H7 (cell line): ENCODE measurements at regions not wholly inside any gene's neighbourhood (a gene's known extent, or its start where the extent isn't known, plus 50 kb on each side); places are given as distances from the start of the nearest gene placed in this dataset.

Experiments
- DNase-seq: peaks from one replicate; pipeline ENCODE4 v3.0.0; 2012
- H3K27me3 ChIP-seq: 2 replicates; pipeline ENCODE4 v1.6.0; 2011; ENCODE audit warnings: mild to moderate bottlenecking, low read length; ENCODE audit not compliant: control insufficient read depth, insufficient read depth
- H3K36me3 ChIP-seq: replicated peaks from 2 replicates; pipeline ENCODE4 v1.5.1; 2011; ENCODE audit warnings: low read length; ENCODE audit not compliant: control insufficient read depth, insufficient read depth
- H3K4me3 ChIP-seq: 2 replicates; pipeline ENCODE4 v1.5.1; 2011; ENCODE audit warnings: low read depth, mild to moderate bottlenecking, control low read depth, low read length, moderate library complexity; ENCODE audit not compliant: insufficient read depth

DNA sequence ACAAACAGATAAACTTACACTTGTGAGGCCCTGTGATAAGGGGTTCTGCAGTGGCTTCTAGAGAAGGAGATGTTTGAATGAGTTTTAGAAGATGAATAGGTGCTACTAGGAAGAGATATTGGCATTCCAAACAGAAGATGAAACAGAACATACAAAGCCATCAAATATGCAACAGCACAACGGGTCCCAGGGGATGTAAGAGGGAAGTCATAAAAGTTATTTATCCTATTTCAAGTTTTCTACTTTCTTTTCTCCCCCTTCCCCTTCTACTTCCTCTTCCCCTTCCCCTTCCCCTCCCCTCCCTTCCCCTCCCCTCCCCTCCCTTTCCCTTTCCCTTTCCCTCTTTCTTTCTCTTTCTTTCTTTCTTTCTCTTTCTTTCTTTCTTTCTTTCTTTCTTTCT lies 94.9 kb upstream of the CADM1 start:
- H3K36me3 ChIP-seq = no peaks in the 10 kb centered on the region
- no peak for DNase-seq
- H3K27me3 ChIP-seq = no peaks in the 10 kb centered on the region

GRCh38 chr11:115598257-115598901 lies 94.2 kb upstream of the CADM1 start:
- DNase-seq = no peak
- H3K4me3 ChIP-seq = no peak overlapping the region
- no peaks in the 10 kb centered on the region for H3K36me3 ChIP-seq

More for the DNA sequence above, 94.9 kb upstream of the CADM1 start:
- H3K4me3 ChIP-seq = no peak overlapping the region

DNA sequence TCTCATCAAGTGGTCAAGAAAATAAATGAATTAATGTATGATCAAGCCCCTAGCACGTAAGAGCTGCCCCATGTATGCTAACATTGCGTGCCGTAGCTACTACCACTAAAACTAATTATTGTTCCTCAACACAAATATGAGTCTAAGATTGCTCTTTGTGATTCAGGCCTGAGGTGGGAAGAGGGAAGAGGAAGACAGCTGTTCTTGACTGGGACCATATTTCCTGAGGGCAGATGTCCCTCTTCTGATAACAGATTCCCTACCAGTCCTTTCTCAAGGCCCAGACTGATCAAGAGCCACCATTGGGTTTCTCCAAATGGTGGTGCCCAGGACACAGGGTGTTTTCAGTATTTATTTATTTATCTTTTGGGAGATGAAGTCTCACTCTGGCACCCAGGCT lies 87.2 kb upstream of the CADM1 start:
- Histone ChIP-seq H3K27me3 (no peaks in the 10 kb centered on the region), H3K4me3 (no peak overlapping the region), H3K36me3 (no peaks in the 10 kb centered on the region)
- DNase-seq = no peak

More at GRCh38 chr11:115598257-115598901, 94.2 kb upstream of the CADM1 start:
- no peaks in the 10 kb centered on the region for H3K27me3 ChIP-seq

DNA sequence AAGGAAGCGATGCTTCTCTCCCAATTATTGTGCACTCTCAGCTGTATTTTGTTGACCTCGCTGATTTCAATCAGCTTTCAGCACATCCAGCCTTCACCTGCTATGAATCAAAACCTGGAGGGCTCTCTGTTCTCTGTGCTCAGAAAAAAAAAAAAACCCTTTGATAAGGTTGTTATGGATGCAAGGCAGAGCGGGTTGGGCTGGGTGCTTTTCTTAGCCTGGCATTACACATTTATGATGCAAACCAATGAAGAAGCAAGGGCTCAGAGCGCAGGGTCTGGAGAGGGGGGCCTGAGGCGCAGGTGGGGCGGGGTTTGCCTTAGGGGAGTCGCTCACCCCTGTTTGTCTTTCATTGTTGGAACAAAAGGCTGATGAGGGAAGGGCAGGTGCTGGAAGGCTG lies 86.0 kb upstream of the CADM1 start:
- peak; percentile 43 for DNase-seq
- Histone ChIP-seq H3K4me3 (no peak overlapping the region), H3K27me3 (no peaks in the 10 kb centered on the region), H3K36me3 (no peaks in the 10 kb centered on the region)

GRCh38 chr11:115587718-115588342 lies 83.6 kb upstream of the CADM1 start:
- H3K36me3 ChIP-seq = no peaks in the 10 kb centered on the region
- no peak for DNase-seq
- H3K27me3 ChIP-seq = no peaks in the 10 kb centered on the region
- no peak overlapping the region for H3K4me3 ChIP-seq

DNA sequence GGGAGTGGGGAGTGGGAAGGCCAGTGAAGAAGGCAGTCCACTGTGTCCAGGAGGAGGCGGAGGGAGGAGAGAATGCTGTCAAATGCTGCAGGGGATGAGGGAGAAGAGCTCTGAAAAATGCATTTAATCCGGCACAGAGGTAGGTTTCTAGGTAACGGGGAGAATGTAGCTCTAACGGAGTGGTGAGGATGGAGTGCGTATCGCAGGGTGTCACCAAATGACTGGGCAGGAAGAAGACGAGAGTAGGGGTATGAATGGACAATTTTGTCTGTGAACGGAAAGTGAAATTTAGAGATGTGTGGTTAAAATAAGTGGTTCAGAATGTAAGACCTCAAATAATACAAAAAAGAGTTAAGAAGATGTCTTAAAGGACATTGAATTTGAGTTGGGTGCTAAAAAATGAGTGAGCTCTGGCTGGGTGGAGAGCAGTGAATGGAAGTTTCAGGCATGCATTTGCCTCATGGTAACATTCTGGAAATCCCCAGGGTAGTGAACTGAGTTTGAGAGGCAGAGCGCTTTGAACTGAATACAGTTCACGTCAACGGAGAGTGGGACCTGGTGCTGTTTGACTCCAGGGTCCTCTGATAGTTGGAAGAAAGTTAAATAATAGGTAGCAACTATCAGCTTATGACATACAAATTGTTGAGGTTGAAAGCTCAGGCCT lies 81.3 kb upstream of the CADM1 start:
- no peak for DNase-seq
- Histone ChIP-seq H3K27me3 (no peaks in the 10 kb centered on the region), H3K4me3 (no peak overlapping the region), H3K36me3 (no peaks in the 10 kb centered on the region)

DNA sequence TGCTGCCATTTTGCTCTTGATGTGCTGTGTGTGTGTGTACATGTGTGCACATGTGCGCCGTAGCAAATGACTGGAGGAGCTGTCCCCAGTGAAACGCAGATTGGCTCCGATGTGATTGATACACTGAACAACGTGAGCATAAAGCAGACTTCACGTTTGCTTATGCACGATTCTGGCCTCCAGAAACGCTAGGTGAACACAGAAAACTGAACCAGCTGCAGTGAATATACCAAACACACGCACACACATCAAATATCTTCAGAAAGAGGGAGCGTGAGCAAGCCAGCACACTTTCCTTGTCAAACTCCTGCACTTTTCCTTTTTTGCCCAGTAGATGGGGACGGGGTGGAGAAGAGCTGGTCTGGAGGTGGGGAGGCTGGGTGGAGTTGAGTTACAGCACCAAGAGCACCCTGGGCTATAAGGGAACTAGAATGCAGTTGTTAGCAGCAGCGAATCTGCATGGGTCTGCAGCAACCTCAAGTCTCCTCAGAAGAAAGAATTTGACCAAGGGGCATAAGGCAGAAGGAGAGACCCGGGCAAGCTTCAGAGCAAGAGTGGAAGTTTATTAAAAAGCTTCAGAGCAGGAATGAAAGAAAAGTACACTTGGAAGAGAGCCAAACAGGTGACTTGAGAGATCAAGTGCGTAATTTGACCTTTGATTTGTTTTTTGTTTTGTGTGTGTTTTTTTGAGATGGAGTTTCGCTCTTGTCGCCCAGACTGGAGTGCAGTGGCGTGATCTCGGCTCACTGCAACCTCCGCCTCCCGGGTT lies 77.8 kb upstream of the CADM1 start:
- DNase-seq = peak; percentile 72
- Histone ChIP-seq H3K4me3 (no peak overlapping the region), H3K36me3 (no peaks in the 10 kb centered on the region), H3K27me3 (no peaks in the 10 kb centered on the region)

DNA sequence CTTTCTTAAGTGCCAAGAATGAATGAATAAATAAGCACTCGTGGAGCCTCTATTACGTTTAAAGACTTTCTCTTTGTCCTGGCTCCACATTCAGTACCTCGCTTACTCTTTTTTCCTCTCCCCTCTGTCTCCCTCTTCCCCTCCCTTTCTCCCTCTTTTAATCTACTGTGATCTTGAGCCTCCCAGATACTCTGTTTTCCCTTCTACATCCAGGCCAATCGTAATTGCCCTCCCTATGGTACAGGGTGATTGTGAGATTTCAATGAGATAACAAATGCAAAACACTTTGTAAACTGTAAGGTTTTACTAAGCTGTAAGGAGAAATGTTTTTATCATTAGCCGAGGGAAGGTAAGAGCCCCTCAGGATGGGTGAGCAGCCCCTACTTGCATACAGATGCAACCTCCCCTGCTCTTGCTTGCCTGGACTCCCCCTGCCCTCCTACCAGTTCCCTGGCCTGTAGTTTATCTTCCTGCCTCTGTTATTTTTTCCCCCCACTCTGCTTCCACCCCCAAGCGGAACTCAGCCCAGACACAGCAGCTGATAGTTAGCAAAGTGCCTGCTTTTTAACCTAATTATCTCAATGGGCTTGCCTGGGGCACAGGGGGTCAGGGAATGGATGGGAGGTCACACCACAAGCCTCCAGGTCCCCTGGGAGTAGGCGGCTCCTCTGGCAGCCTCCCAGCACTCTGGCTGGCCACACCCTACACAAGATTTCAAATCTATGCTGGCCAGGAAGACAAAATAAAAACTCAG lies 76.9 kb upstream of the CADM1 start:
- Histone ChIP-seq H3K27me3 (no peaks in the 10 kb centered on the region), H3K36me3 (no peaks in the 10 kb centered on the region), H3K4me3 (no peak overlapping the region)
- no peak for DNase-seq

DNA sequence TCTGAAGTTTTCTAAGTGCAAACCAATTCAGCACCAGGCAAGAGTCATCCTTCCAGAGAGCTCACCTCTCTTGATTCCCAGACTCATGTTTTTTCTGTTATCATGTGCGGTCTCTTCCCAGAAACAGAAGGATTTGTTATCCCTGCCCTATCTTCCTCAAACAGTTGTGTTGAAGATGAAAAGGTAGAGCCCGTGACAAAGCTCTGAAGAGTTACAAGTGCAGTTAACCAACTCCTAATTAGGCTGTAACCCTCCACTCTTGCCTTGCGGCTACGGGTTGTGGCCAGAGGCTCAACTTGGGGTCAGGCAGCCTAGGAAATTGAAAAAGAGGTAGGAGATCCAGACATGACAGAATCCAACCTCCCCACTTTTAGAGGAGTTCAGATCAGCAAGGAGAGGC lies 76.2 kb upstream of the CADM1 start:
- H3K36me3 ChIP-seq = no peaks in the 10 kb centered on the region
- no peaks in the 10 kb centered on the region for H3K27me3 ChIP-seq
- DNase-seq = no peak
- no peak overlapping the region for H3K4me3 ChIP-seq

GRCh38 chr11:115579181-115579825 lies 75.1 kb upstream of the CADM1 start:
- H3K27me3 ChIP-seq = no peaks in the 10 kb centered on the region

DNA sequence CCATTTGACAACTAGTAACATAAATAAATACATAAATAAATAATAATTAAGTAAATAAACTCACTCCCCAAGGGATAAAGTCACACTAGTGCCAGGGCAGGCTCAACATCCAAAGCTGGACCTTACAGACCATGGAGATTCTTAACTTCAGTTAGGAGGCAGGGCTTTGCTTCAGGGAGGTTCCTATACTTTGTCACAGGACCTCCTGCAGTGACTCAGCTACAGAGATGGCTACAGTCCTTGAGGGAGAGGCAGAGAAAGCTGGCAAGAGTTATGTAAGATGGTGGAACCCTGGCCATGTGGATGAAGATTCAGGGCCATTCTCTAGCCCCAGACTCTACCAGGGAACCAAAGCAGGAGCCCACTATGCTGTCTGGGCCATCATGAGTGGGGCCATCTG lies 74.1 kb upstream of the CADM1 start:
- H3K27me3 ChIP-seq = no peaks in the 10 kb centered on the region
- DNase-seq = no peak
- no peaks in the 10 kb centered on the region for H3K36me3 ChIP-seq
- H3K4me3 ChIP-seq = no peak overlapping the region

More at GRCh38 chr11:115579181-115579825, 75.1 kb upstream of the CADM1 start:
- no peaks in the 10 kb centered on the region for H3K36me3 ChIP-seq
- no peak for DNase-seq
- H3K4me3 ChIP-seq = no peak overlapping the region

DNA sequence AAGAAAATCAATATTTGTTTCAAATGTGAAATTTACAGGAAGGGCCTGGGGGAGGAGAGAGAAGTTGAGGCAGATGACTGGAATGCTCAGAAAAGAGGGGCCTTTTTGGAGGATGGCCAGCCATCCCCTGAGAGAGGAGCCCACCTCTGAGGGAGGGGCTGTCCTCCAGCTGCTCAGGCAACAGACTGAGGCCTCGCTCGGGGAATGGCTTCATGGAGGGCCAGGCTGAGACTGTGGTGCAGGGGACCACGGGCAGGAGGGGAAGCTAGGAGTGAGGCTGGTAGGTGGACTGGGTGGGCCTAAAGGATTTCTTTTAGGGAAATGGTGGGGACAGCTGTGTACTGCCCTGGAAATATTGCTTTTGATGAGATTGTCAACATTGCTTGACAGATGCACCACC lies 73.5 kb upstream of the CADM1 start:
- Histone ChIP-seq H3K4me3 (no peak overlapping the region), H3K36me3 (no peaks in the 10 kb centered on the region), H3K27me3 (no peaks in the 10 kb centered on the region)
- no peak for DNase-seq

DNA sequence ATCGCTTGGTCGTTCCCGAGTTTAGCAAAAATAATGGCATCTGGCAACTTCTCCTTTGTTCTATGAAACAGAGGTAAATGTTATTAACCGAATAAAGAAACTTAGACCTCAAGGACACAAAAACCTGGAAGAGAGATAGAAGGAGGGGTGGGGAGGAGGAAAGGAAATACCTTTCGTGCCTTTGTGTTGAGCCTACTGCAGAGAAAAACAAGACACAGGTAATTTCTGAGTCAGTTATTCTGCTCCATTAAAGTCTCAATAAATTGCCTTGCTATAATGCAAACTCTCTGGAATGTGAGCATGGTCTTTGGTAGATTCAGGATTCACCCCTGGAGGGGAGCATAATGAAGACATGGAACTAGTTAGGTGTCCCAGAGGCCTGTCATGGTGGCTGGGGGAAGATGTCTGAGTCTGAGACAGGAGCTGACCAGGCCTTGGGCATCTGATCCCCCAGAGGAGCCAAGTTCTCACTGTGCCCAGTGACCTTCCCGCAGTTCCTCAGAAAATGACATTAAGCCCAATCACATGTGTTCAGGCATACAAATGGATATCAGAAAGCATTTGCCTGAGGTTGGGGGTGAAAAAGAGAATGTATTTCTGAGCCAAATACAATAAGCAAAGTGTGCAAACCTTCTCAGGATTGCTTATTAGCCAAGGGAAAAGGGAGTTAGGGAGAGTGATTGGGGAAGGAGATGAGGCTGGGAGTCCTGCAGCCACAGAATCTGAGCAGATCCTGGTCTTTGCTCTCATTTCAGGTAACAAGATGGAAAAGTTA lies 72.6 kb upstream of the CADM1 start:
- Histone ChIP-seq H3K4me3 (no peak overlapping the region), H3K27me3 (no peaks in the 10 kb centered on the region), H3K36me3 (no peaks in the 10 kb centered on the region)
- no peak for DNase-seq
